GM21381 (cell line): ENCODE measurements at regions not wholly inside any gene's neighbourhood (a gene's known extent, or its start where the extent isn't known, plus 50 kb on each side); places are given as distances from the start of the nearest gene placed in this dataset.
"Not testable (repeated sequence)": the region's sequence is repeated elsewhere in the genome, so short reads cannot be mapped to it uniquely, and the experiment has no call there.

Experiments
- ATAC-seq: cut with Tn5 transposase; IDR thresholded peaks from one replicate; pipeline ENCODE4 v1.9.1; 2021; ENCODE audit warnings: mild to moderate bottlenecking, moderate library complexity; ENCODE audit not compliant: unreplicated experiment

DNA sequence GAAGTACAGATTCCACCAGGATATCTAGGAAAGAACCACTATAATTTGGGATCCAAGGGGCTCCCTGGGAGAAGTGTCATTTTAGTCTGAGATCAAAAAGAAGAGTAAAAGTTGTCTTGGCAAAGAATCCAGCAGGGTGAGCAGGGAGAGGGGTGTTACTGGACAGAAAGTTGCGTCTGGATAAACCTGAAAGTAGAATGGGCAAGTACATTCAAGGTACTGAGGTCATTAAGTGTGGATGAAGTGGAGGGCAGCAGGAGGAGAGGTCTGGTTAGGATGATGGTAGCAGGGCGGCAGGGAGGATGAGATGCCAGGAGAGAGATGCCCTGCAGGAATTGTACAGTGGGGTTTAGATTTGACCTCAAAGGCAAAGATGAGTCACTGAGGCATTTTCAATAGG lies 253.3 kb downstream of the KLF13 start:
- ATAC-seq = no peak

DNA sequence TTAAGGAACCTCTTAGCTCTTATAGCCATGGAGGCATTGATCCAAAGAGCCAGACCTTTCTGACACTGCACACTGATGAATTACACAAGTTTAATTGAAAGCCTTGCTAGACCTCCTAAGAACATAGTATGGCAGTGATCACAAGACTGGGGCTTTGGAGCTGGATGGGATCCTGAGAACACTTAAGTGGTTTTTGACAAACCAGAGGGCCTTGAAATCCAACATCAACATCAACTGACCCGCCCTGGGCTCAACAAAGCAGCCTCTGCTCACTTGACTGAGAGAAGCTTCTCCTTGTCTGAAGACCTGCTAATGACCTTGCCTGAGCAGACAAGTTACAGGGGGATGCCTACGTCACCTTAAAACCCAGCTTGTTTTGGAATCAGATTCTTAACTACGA lies 257.6 kb downstream of the KLF13 start:
- no peak for ATAC-seq

DNA sequence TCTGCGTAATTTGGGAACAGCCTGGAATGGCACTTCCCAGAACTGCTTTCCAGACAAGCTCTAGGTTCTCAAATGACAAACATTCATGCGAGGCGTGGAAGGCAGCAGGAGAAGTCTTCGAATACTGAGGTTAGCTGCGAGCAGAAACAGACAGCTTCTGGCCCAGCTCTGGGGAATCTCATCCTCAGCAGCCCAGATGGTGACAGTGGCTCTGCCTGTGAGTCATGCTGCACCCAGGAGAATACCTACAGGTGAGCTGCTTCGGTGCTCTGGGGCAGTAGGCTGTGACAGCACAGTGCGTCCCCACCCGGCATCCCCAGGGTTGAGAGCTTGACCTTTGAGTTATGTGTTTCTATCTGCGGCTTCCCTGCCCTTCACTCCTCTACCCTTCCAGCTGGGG lies 258.6 kb downstream of the KLF13 start:
- no peak for ATAC-seq

DNA sequence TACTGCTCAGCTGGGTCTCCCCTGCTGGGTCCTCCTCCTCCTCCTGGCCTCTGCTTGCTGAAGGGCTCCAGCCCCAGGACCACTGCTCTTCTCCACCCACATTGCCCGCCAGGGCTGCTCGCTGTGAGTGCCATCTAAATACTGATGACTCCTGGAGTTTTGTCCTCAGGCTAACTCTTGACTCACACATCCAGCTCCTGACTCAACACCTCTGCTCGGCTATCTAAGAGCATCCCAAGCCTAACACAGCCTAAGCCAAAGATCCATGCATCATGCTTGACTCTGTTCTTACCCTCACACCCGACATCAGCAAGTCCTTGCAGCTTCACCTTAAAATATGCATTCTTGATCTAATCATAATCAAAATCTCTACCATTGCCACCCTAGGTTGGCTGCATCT lies 260.2 kb downstream of the KLF13 start:
- ATAC-seq = no peak

DNA sequence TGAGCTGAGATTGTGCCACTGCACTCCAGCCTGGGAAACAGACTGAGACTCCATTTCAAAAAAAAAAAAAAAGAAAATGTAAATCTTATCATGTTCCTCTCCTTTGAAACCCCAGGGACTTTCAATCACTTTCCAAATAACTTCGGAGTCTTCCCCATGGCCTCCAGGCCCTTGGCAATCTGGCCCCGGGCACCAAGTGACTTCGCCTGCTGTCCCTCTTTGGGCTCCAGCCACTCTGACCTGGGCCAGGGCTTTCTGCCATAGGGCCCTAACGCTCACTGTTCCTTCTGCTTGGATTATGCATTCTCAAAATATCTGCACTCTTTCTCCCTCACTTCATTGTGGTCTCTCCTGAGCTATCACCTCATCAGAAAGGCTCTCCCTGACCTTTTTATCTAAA lies 260.9 kb downstream of the KLF13 start:
- ATAC-seq = no peak

DNA sequence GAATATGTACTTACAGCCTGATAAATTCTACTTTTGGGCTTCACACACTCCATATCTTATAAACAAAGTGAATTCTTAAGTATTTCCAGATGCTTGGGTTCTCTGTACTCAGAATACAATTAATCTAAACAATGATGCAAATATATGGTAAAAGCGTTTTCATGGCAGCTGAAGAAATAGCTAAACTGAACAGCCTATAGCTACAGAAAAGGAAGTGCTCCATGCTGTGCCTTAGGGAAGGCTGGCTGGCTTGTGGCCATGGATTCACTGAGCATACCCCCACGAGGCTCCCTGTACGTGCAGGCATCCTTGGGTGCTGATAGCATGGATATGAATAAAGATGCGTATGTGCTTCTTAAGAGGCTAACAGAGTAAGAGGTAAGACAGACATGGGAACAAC lies 264.0 kb downstream of the KLF13 start:
- ATAC-seq = no peak

DNA sequence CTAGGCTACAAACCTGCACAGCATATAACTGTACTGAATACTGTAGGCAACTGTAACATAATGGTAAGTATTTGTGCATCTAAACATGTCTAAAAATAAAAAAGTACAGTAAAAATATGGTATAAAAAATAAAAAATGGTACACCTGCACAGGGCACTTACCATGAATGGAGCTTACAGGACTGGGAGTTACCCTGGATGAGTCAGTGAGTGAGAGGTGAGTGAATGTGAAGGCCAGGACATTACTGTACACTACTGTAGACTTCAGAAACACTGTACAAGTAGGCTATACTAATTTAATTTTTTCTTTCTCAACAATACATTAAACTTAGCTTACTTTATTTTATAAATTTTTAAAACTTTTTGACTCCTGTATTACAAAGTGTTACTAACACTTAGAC lies 265.3 kb downstream of the KLF13 start:
- no peak for ATAC-seq

DNA sequence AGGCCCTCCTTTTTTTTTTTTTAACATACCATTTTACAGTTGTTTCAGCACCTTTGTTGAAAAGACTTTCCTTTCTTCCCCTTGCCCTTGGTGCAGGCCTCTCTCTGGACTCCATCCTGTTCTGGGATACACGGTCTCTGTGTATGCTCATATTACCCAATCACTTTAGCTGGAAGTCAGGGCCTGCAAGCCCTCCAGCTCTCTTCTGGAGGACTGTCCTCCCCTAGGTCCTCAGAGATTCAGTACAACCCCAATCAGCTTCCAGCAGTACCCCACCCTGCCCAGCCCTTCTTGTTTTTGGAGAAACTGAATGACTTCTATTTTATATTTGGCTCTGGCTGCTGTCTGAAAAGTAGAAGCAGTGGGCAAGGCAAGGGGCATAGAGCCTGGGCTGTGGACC lies 270.8 kb downstream of the KLF13 start:
- ATAC-seq = no peak

DNA sequence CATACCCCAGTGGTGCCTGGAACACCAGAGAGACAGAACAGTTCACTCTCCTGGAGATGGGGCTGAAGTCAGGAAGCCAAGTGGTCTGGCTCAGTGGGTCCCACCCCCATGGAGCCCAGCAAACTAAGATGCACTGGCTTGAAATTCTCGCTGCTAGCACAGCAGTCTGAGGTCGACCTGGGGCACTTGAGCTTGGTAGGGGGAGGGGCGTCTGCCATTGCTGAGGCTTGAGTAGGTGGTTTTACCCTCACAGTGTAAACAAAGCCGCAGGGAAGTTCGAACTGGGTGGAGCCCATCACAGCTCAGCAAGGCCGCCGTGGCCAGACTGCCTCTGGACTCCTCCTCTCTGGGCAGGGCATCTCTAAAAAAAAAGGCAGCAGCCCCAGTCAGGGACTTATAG lies 272.0 kb downstream of the KLF13 start:
- ATAC-seq = no peak

DNA sequence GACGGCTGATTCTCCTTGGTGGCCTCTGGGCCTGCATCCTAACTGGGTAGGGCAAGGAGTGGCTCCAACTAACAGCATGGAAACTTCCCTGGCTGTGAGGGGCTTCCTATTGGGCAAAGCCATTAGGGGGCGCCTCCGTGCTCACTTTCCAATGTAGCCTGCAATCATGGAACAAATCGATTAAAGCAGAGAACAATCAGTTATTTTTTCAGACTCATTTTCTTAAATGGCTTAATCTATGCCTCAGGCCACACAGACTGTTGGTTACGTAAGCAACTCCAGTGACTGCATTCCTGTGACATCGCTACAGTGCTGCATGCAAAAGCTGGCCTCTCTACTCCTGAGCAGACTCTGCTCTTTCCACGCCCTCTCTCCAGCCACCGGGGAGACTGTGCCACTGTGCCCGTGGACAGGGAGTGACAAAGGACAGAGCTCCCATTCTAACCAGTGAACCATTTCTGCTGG lies 278.9 kb downstream of the KLF13 start:
- no peak for ATAC-seq

DNA sequence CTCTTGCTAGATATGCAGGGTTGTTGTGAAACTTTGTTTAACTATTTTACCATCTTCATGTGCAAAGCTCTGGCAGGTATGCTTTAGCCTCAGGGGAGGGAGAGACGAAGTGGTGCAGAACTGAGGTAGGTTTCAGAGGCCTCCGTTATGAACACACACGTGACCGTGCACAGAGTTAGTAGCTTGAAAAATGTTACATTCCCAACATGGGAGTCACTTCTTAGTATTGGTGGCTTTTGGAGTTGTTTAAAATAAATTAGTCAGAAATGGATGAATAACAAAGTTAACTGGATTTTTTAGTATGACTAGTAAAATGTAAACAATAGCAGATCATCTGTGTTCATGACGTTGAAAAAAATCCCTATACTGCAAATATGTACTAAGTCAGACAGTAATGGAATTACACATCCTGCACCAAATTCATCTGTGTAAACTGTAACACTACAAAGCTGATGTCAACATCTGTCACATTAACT lies 279.6 kb downstream of the KLF13 start:
- ATAC-seq = no peak

DNA sequence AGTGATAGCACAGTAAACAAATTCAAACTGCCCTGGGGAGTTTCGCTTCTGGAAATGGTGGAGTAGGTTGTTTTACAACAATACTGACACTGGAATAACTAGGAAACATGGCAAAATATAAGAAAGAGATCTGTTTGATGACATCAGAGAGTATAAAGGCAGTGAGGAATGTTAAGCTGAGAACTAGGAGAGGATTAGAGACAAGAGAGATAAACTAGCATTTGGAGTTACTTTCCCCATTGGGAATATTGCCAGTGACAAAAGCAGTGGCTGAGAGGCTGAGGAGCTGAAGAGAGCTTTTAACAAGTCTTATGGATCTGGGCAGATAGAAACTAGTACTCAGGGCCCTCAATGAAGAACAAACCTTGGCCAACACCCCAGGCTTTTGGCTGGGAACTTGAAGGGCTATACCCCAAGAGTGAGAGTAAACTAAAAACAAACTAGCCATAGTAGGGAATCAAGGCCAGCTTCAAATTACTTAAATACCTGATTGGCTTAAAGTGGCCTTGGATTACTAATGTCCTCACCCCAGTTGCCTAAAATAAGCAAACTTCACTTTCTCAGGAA lies 280.4 kb downstream of the KLF13 start:
- ATAC-seq = no peak

DNA sequence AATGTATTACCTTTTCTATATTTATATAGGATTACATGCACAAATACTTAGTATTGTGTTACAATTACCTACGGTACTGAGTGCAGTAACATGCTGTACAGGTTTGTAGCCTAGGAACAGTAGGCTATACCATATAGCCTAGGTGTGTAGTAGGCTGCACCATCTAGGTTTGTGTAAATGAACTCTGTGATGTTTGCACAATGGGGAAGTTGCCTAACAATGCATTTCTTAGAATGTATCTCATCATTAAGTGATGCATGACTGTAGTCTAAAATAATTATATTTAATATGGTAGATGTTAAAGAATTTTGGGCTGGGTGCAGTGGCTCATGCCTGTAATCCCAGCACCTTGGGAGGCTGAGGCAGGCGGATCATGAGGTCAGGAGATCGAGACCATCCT lies 281.0 kb downstream of the KLF13 start:
- ATAC-seq = no peak

DNA sequence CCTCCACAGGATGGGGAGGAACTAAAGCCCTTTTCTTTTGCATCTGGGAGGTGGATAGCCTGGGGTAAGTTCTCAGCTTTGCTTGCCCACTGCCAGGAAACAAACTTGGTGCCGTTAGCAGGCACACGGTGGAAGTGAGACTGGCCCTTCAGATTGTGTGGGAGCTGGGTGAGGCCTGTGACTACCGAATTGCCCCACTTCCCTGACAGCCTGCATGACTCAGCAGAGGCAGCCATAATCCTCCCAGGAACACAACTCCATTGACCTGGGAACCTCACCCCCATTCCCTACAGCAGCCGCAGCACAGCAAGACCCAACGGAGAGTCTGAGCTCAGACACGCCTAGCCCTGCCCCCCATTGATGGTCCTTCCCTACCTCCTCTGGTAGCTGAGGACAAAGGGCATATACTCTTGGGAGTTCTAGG lies 282.6 kb downstream of the KLF13 start:
- no peak for ATAC-seq

DNA sequence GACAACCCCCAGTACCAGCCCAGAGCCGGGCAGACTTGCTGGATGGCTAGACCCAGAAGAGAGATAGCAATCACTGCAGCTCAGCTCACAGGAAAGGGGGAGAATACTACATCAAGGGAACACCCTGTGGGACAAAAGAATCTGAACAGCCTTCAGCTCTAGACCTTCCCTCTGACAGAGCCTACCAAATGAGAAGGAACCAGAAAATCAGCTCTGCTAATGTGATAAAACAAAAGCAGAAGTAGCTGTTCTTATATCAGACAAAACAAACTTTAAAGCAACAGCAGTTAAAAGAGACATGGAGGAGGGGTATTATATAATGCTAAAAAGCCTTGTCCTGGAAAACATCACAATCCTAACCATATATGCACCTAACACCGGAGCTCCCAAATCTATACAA lies 283.3 kb downstream of the KLF13 start:
- no peak for ATAC-seq

DNA sequence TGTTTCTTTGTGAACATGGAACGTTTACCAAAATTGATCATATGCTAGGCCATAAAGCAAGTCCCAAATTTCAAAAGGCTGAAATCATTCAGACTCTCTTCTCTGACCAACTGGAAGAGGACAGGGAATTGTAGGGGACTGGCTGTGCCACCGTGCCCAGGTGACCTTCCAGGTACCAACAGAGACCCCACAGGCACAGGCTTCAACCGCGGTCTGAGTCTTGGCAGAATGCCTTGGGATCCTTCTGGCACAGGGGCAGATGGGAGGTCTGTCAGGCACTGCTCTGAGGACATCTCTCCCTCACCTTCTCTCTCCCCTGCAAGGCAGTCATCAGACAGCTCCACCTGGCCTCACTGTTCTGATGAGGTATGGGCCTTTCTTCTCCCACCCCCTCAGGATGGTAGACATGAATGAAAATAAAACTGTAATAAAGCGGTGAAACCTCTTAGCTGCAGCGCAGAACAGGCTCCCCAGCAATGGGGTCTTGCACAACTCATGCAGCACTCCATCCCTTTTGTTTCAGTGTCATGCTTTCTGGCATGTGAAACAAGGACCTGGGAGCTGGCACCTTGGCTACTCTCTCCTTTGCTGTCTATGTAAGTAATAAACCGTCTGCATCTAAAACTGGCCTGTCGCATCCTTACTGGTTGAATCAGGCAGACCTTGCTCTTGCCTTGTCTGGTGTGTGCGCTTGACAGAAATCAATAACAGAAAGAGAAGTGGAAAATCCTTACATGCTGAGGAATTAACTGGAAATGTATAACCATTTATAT lies 289.2 kb downstream of the KLF13 start:
- ATAC-seq = no peak

DNA sequence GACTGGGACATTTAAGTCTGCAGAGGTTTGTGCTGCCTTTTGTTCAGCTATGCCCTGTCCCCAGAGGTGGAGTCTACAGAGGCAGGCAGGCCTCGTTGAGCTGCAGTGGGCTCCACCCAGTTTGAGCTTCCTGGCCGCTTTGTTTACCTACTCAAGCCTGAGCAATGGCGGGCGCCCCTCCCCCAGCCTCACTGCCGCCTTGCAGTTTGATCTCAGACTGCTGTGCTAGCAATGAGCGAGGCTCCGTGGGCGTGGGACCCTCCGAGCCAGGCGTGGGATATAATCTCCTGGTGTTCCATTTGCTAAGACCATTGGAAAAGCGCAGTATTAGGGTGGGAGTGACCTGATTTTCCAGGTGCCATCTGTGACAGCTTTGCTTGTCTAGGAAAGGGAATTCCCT lies 296.7 kb downstream of the KLF13 start:
- not testable (repeated sequence) for ATAC-seq

DNA sequence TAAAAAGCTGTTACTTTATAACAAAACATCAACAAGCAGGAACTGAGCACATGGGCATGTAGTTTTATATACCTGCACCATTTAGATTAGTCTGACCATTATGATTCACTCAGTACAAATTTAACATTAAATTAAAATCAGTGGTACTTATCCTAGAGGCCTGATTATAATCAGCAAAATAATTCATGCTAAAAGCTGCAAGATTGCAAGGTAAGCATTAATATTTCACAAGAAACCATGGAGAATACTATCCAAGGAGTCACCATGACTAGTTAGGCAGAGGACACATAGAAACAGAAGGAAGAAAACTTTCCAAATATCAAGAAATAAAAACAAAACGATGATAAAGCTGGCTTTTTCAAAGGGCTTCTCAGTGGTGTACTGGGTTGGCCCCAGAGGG lies 297.5 kb downstream of the KLF13 start:
- not testable (repeated sequence) for ATAC-seq

DNA sequence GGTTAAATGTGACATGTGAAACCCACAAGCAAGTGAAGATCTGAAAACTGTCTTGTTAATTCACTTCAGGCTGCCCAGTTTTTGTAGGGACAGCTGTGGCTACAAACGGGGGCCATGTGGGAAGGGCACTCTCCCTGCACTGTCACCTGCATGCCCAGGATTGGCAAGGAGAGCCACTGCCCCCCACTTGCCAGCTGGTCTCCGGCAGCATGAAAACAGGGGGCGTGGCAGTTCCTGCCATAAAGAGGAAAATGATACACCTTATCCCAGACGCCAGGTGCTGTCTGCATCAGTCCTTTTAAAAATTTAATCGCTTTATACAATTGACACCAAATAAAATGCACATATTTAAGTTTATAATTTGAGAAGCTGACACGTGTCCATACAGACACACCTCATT lies 309.1 kb downstream of the KLF13 start:
- not testable (repeated sequence) for ATAC-seq

DNA sequence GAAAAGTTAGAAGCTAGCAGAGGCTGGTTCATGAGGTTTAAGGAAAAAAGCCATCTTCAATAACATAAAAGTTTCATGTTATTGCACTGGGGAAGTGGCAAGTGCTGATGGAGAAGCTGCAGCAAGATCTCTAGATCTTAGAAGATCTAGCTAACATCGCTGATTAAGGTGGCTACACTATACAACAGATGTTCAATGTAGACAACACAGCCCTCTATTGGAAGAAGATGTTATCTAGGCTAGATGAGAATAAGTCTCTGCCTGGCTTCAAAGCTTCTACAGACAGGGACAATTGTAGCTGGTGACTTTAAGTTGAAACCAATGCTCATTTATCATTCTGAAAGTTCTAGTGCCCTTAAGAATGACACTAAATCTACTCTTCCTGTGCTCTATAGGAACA lies 310.3 kb downstream of the KLF13 start:
- ATAC-seq = not testable (repeated sequence)

DNA sequence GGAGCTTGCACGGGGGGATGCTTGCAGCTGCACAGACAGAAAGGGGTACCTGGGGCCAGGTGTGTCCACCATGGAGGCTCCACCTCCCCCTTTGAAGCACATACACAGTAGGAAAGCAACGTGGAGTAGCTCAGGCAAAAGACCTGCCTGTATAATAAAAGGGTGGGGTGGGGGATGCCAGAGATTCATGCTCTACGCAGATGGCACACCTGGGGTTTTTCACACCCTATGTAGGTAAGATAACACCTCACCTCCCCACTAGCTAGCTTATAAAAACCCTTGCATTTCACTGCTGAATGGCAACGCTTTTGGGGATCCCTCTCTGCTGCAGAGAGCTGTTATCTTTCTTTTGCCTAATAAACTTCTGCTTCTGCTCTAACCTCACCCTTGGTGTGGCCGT lies 317.3 kb downstream of the KLF13 start:
- not testable (repeated sequence) for ATAC-seq

DNA sequence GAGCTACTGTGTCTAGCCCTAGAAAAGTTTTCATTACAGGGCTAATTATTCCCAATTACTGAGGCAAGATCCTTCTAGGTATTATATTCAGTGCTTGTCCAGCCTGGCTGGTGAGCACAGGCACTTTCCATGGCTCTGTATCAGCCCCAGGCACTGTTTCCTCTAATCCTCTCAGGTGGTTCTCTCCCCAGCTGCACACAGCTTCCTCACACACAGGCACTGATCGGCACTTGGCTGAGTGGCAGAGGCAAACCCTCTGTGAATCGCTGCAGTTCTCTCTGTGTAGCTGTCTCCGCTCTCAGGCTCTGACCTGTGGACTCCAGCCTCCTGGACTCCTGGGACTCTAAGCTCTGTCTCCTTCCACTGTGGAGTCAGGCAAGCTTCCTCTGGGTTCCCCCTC lies 318.1 kb downstream of the KLF13 start:
- not testable (repeated sequence) for ATAC-seq
